HG03378 (cell line): ENCODE measurements at regions not wholly inside any gene's neighbourhood (a gene's known extent, or its start where the extent isn't known, plus 50 kb on each side); places are given as distances from the start of the nearest gene placed in this dataset.
A peak's percentile ranks its signal among the peaks of the same experiment; 100 is the strongest.

ENCODE experiments used
- ATAC-seq: cut with Tn5 transposase; IDR thresholded peaks from one replicate; pipeline ENCODE4 v1.9.1; 2021; ENCODE audit warnings: mild to moderate bottlenecking, moderate library complexity; ENCODE audit not compliant: unreplicated experiment

DNA sequence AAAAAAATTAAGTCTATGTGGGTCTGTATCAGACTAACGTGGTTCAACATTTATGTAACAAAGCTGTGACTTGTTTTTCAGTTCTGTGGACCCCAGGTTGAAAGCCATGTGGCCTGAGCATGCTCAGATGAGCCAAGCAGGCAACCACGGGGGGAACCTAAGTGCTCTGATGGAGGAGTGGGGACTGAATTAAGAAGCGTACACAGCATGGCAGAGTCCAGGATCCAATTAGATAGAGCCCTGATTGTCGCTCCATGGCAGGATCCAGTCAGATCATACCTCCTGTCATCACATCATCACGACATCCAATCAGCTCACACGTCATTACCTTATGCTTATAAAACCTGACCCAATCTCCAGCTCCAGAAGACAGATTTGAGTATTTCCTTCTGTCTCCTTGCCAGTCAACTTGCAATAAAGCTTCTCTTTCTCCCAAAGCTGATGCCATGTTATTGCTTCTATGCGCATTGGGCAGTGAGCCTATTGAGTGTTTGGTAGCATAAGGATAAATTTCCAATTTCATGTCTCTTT lies 1013.1 kb upstream of the TMEM132C start:
- no peak for ATAC-seq

DNA sequence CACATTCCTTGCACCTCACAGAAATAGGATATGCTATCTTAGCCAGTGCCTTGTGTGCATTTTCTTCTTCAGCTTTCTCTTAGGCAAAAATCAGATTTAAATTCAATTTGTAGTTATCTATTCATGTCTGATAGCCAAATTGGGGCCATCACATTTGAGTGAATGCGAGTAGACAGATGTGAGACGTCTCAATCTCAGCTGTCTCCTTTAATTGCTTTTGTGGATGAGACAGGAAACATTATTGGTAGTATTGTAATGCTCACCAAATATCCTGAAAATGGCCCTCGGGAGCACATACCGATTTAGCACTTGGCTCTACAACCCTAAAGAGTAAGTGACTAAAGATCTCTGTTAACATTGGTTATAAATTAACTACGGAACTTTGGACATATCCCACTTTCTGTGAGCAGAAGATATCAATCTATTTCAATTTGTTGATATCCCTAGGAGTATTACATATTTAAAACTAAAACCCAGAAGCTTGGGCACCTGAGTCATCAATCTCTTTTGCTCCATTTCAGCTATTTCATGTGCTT lies 1012.5 kb upstream of the TMEM132C start:
- ATAC-seq: no peak

DNA sequence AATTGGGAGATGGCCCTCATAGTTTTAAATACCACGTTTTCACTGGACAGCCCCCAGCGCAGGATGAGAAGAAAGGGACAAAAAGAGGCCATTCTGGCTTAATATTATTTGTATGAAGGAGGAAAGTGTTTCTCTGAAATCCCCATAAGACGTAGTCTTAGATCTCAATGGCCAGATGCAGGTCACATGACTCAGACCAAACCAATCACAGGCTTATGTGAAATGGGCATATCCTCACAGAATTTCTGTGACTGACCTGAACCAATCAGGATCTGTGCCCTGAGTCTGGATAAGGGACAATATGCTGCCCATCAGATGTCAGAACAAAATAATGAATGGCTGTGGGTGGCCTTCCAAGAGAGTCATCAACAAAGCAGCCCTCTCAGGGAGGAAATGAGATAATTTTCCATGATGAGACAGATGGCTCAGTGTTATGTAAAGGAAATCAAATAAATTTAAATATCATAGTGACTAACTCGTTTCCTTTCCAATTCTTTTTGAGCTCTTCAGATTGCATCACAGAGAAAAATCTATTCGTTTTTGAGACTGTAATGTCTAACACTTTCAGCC lies 1009.5 kb upstream of the TMEM132C start:
- ATAC-seq: no peak

- no peak for ATAC-seq
These were observed 1006.4 kb upstream of the TMEM132C start for GRCh38 chr12:127260531-127260930.

- no peak for ATAC-seq
These were observed 1006.0 kb upstream of the TMEM132C start for GRCh38 chr12:127260999-127261398.

DNA sequence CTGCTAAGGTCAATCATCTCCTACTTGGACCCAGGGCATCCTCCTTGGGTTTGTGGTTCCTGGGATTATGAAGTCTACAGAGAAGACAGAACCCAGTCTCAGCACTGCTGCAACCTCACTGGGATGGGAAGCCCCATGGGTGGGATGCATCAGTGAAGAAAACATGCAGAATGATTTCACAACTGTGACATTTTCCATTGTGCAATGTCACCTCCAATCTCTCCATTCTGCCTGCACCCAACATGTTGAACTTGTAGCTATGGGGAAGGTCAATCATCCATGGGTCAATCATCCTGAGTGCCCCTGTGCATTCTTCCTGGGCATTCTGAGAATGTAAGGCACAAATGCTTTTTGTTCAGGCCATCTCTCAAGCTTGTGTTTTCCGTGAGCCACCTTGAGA lies 1004.4 kb upstream of the TMEM132C start:
- no peak for ATAC-seq

- no peak for ATAC-seq
These were observed 1003.3 kb upstream of the TMEM132C start for GRCh38 chr12:127263621-127264020.

DNA sequence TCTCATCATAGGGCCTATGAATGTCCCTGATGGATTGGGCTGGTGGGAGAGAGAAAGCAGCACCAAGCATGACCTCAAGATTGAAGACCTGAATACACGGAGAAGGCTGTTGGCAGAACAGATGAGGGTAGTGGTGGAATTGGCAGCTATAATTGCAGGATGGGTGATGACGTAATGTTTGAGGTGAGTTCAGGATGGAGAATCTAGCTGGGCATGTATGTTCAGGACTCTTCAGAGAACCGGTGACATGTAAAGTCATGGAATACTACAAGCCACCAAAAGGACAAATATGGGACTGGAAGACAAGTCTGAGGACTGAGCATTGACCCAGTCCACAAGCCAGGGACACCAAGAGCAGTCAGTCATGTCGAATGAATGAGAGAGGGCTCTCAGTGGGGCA lies 999.8 kb upstream of the TMEM132C start:
- no peak for ATAC-seq

DNA sequence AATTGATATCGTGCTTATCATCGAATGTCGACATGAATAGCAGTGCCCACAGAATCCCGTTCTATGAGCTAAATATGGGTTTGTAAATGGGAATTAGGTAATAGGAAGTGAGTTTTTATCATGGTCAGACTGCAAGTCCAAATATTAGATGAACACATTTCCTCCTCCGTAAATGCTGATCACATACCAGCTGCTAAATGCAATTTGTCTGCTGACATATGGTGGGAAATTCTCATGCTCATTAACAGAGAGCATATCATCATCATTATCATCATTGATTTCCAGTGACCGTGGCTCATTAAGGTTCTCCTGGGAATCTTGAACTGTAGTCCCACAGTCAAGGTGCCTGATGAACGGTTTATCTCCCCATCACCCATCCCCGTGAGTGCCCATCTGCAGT lies 998.8 kb upstream of the TMEM132C start:
- ATAC-seq: no peak

DNA sequence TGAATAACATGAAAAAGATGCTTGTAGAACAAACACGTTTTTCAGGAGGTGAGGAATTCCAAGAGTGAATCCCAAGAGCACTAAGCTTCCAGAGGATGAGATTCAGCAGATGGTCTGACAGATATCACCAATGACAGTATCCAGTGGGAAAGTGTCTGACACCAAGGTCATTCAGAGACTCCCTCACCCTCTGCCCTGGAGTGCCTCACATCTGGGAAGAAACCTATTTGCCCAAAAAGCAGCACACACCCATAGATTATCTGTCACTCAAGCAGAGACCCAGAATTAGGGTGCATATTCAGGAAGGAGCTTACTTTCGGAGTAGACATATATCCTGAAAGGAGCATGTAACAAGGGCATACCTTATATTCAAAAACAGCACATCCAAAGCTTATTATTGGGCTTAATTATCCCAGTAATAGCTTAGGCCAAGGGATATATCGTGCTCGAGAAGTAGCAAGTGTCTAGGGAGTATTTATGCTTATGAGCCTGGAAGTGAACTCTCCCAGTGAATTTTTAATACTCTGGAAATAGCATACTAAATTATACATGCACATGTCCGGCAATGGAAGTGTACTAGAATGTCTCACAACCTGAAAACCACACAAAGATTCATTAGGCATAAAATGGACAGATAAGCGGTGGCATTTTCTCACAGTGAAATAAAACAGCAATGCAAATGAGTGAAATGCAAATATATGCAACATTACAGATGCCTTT lies 998.1 kb upstream of the TMEM132C start:
- ATAC-seq: no peak

GRCh38 chr12:127270193-127270592 lies 996.8 kb upstream of the TMEM132C start:
- ATAC-seq: no peak

DNA sequence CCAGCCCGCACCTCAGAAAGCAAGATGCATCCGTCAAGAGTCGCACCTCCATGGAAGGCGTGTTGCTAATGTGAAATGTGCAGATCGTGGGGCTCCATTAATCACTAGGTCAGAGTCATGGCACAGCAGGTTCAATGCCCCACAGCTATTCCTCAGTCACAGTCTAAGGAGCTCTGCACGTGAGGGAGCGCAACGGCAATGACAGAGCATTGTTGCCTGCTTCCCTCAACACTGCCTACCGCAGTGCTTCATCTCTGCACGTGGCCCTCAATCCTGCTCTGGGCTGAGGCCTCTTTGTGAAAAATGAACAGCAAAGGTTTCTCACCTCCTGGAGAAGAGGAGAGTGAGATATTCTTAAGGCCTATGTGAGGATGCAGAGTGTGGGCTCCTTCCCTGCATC lies 995.2 kb upstream of the TMEM132C start:
- no peak for ATAC-seq

GRCh38 chr12:127272864-127273263 lies 994.1 kb upstream of the TMEM132C start:
- ATAC-seq: no peak

DNA sequence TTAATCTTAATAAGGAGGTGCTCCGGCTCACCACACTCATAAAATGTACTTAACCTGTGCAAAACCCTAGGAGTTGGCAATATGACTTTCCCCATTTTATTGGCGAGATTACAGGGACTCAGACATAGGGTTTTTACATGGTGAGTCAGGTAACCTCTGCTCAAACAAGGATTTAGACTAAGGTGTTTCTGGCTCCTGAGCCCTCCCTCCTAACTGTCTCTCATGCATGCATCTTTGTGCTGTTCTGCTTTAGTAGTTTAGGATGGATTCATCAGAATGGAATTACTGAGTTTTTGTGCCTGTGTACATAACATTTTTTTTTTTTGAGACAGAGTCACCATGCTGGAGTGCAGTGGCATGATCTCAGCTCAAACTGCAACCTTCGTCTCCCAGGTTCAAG lies 993.3 kb upstream of the TMEM132C start:
- no peak for ATAC-seq

DNA sequence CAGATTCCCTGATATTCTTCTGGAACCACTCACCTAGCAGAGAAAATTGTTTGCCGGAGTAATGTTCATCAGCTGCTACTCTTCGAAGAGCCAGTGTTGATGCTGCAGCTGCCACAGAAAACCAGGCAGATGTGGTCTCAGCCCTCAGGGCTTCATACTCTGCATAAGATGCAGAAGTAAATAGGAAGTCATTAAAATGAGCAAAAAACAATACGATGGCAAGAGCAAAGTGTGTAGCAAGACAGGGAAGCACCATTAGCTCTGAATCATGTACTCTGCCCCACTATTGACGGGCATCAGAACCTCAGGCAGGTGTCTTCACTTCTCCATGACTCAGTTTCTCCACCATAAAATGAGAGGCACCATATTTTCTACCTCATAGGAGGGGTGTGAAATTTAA lies 991.6 kb upstream of the TMEM132C start:
- no peak for ATAC-seq

DNA sequence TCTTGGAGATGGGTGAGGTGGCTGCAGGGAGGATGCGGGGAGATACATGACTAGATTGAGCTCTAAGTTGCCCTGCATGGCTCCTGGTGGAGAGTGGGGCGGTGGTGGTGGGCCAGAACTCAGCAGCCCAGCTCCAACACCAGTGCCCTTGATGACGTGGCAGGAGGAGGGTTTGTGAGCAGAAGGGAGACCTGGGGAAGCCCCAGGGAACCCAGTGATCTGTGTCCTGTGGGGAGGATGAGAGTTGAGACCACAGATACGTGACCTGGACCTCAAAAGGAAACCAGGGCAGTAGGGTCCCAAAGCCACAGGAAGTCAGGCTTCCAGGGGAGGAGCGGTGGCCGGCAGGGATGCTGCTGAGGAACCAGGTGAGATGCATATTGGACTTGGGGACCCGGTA lies 989.1 kb upstream of the TMEM132C start:
- peak; percentile 77 for ATAC-seq

GRCh38 chr12:127278351-127278750 lies 988.6 kb upstream of the TMEM132C start:
- peak; percentile 5 for ATAC-seq

GRCh38 chr12:127280393-127281275 lies 986.3 kb upstream of the TMEM132C start:
- ATAC-seq: peak; percentile 48

DNA sequence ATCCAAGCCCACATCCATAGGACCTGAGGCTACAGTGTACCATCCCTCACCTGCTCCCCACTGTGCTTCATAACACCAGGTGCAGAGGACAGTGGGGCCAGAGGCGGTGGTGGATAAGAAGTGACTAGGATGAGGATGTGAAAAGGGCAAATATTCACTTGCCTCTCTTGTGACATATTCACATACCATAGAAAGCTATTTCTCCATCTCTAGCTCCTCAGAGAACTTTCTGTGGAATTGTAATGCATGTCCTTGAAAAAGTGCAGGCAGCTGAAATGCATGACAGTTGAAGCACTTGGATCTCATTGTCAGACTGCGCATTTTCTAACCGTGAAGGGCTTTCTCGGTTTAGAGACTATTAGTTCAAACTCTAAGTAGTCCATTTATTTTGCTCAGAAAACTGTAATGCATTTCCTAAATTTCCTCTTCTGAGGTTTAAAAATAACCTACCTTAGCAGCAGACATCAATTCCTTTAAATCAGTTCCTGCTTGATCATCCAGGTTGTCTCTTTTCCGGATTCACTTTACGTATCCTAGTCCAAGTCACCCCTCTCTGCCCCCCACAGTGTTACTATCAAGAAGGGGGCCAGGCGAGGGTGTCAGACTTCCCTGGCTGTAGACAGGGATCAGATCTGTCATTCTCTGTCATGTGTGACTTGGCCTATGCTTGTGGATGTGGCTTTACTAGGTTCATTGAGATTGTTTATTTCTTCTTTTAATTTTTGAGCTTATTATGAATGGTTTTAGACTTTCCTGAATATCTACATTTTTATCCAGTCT lies 984.0 kb upstream of the TMEM132C start:
- no peak for ATAC-seq

- no peak for ATAC-seq
These were observed 982.9 kb upstream of the TMEM132C start for GRCh38 chr12:127284021-127284420.
